H1 (cell line): ENCODE measurements at regions not wholly inside any gene's neighbourhood (a gene's known extent, or its start where the extent isn't known, plus 50 kb on each side); places are given as distances from the start of the nearest gene placed in this dataset.

Experiments
- CTCF ChIA-PET: fragments of 300-600 bp; sonication (Branson Sonifier 250); formaldehyde crosslinking; loops from one replicate; lab custom pipeline; 2021; ENCODE audit not compliant: partially characterized antibody; lab: Charles Lee
- POLR2A ChIA-PET: fragments of 300-600 bp; sonication (Branson Sonifier 250); formaldehyde crosslinking; loops from one replicate; lab custom pipeline; 2021; ENCODE audit warnings: inconsistent platforms; ENCODE audit not compliant: partially characterized antibody; lab: Charles Lee
- DNase-seq, 2 experiments: peaks; one replicate each; pipeline versions ENCODE4 v3.0.0 to v3.0.0-alpha.2; 2010 to 2022; ENCODE audit warnings: low spot score in 2 of 2, low read depth in 1 of 2, mixed read lengths in 1 of 2
- FAIRE-seq: peaks from 2 replicates; lab custom pipeline; 2011; peaks lifted over from hg19 to GRCh38; lab: Jason Lieb, UNC
- H2AFZ ChIP-seq: 2 replicates; pipeline ENCODE4 v1.8.1; 2012; ENCODE audit warnings: low read length, inconsistent platforms
- H2AK5ac ChIP-seq: 2 replicates; pipeline ENCODE4 v1.6.1; 2013; ENCODE audit warnings: low read depth, low read length
- H2BK120ac ChIP-seq: replicated peaks from 2 replicates; pipeline ENCODE3; 2013; ENCODE audit warnings: low read depth, low read length, inconsistent platforms
- H2BK12ac ChIP-seq: 2 replicates; pipeline ENCODE4 v1.6.1; 2013; ENCODE audit warnings: low read depth, low read length
- H2BK15ac ChIP-seq: 2 replicates; pipeline ENCODE4 v1.6.1; 2013; ENCODE audit warnings: low read length
- H2BK20ac ChIP-seq: 2 replicates; pipeline ENCODE4 v1.6.1; 2013; ENCODE audit warnings: low read length
- H2BK5ac ChIP-seq: 2 replicates; pipeline ENCODE4 v1.6.1; 2013; ENCODE audit warnings: low read depth, low read length
- H3K14ac ChIP-seq: 2 replicates; pipeline ENCODE4 v1.6.1; 2013; ENCODE audit warnings: inconsistent platforms; ENCODE audit not compliant: insufficient read length
- H3K18ac ChIP-seq: 2 replicates; pipeline ENCODE4 v1.6.1; 2013; ENCODE audit warnings: low read length; ENCODE audit errors: extremely low read depth
- H3K23ac ChIP-seq: 2 replicates; pipeline ENCODE4 v1.6.1; 2013; ENCODE audit warnings: inconsistent platforms; ENCODE audit not compliant: insufficient read length
- H3K23me2 ChIP-seq: 2 replicates; pipeline ENCODE4 v1.6.1; 2013; ENCODE audit warnings: low read depth, low read length
- H3K27ac ChIP-seq: 2 replicates; pipeline ENCODE4 v1.6.1; 2011; ENCODE audit warnings: low read depth, low read length, inconsistent platforms
- H3K27me3 ChIP-seq, 4 experiments: replicated peaks in 1 of 4; 1 replicate in 1 of 4; 2 replicates in 3 of 4; pipeline versions ENCODE4 v1.6.1 to v1.8.1; 2011 to 2013; ENCODE audit warnings: low read length in 3 of 4, mild to moderate bottlenecking in 3 of 4, inconsistent platforms in 2 of 4, mixed read lengths in 2 of 4, moderate library complexity in 1 of 4; ENCODE audit not compliant: control insufficient read depth in 3 of 4, insufficient read depth in 3 of 4; ENCODE audit errors: extremely low read depth in 1 of 4
- H3K36me3 ChIP-seq, 4 experiments: 2 replicates each; pipeline versions ENCODE4 v1.6.1 to v1.8.1; 2011 to 2013; ENCODE audit warnings: mild to moderate bottlenecking in 4 of 4, low read length in 3 of 4, moderate library complexity in 2 of 4, control low read depth in 1 of 4, inconsistent platforms in 1 of 4; ENCODE audit not compliant: insufficient read depth in 4 of 4, control insufficient read depth in 2 of 4
- H3K4ac ChIP-seq: replicated peaks from 2 replicates; pipeline ENCODE3; 2013; ENCODE audit warnings: low read length, low read depth, mixed read lengths, inconsistent platforms; ENCODE audit not compliant: insufficient read length
- H3K4me1 ChIP-seq, 4 experiments: replicated peaks in 1 of 4; 1 replicate in 1 of 4; 2 replicates in 3 of 4; pipeline versions ENCODE4 v1.6.1 to v1.8.1; 2011 to 2013; ENCODE audit warnings: low read length in 3 of 4, inconsistent platforms in 2 of 4, mixed read lengths in 1 of 4; ENCODE audit not compliant: insufficient read depth in 4 of 4, control insufficient read depth in 3 of 4
- H3K4me2 ChIP-seq, 2 experiments: 2 replicates each; pipeline versions ENCODE4 v1.6.1 to v1.8.1; 2011 to 2013; ENCODE audit warnings: low read depth in 2 of 2, low read length in 2 of 2, control low read depth in 1 of 2, inconsistent platforms in 1 of 2, mild to moderate bottlenecking in 1 of 2; ENCODE audit not compliant: insufficient read depth in 1 of 2
- H3K4me3 ChIP-seq, 4 experiments: fragments of 200-600, 300-600 bp in 1 of 4; sonication (generic), shearing (Covaris generic), sonication (Bioruptor Twin) in 1 of 4; 2 replicates each; pipeline versions ENCODE4 v1.5.1 to v1.8.1; 2011 to 2016; ENCODE audit warnings: low read length in 4 of 4, low read depth in 3 of 4, control low read depth in 2 of 4, inconsistent platforms in 2 of 4, mild to moderate bottlenecking in 2 of 4, mixed read lengths in 1 of 4, moderate library complexity in 1 of 4; ENCODE audit not compliant: insufficient read depth in 2 of 4; ENCODE audit errors: extremely low read depth in 1 of 4
- H3K56ac ChIP-seq: replicated peaks from 2 replicates; pipeline ENCODE3; 2013; ENCODE audit warnings: low read depth, mild to moderate bottlenecking, mixed read lengths, low read length, inconsistent platforms; ENCODE audit not compliant: insufficient read length
- H3K79me1 ChIP-seq: 2 replicates; pipeline ENCODE4 v1.6.1; 2013; ENCODE audit warnings: low read depth, low read length, control low read depth
- H3K79me2 ChIP-seq, 2 experiments: 2 replicates each; pipeline versions ENCODE4 v1.6.1 to v1.8.1; 2012 to 2013; ENCODE audit warnings: low read length in 2 of 2, mild to moderate bottlenecking in 2 of 2, inconsistent platforms in 1 of 2; ENCODE audit not compliant: insufficient read depth in 2 of 2, control insufficient read depth in 1 of 2
- H3K9ac ChIP-seq, 4 experiments: replicated peaks in 1 of 4; 1 replicate in 1 of 4; 2 replicates in 3 of 4; pipeline versions ENCODE4 v1.6.1 to v1.8.1; 2011 to 2013; ENCODE audit warnings: low read depth in 3 of 4, low read length in 3 of 4, control low read depth in 2 of 4, mild to moderate bottlenecking in 2 of 4, moderate library complexity in 2 of 4, inconsistent platforms in 1 of 4; ENCODE audit errors: extremely low read depth in 1 of 4
- H3K9me3 ChIP-seq, 2 experiments: 2 replicates each; pipeline versions ENCODE4 v1.6.1 to v1.8.1; 2012 to 2013; ENCODE audit warnings: mild to moderate bottlenecking in 2 of 2, moderate library complexity in 2 of 2, control low read depth in 1 of 2, inconsistent platforms in 1 of 2, low read depth in 1 of 2, low read length in 1 of 2, mixed read lengths in 1 of 2; ENCODE audit not compliant: insufficient read depth in 2 of 2
- H4K20me1 ChIP-seq, 2 experiments: replicated peaks in 1 of 2; 2 replicates each; pipeline versions ENCODE3 to v1.8.1; 2011 to 2013; ENCODE audit warnings: inconsistent platforms in 2 of 2, low read length in 2 of 2, mild to moderate bottlenecking in 1 of 2; ENCODE audit not compliant: insufficient read depth in 2 of 2, control insufficient read depth in 1 of 2
- H4K5ac ChIP-seq: 2 replicates; pipeline ENCODE4 v1.6.1; 2013; ENCODE audit warnings: low read length, low read depth, mixed read lengths, inconsistent platforms; ENCODE audit not compliant: insufficient read length
- H4K8ac ChIP-seq: 2 replicates; pipeline ENCODE4 v1.8.0; 2013; ENCODE audit warnings: mild to moderate bottlenecking, moderate library complexity, low read length, inconsistent platforms; ENCODE audit not compliant: insufficient read depth; ENCODE audit errors: extremely low read depth
- H4K91ac ChIP-seq: replicated peaks from 2 replicates; pipeline ENCODE3; 2013; ENCODE audit warnings: low read length, mixed read lengths, inconsistent platforms; ENCODE audit not compliant: insufficient read length
- ASH2L ChIP-seq: fragments of 200-600, 300-600 bp; sonication (generic); IDR thresholded peaks from one replicate; pipeline ENCODE4 v1.7.1; 2017; ENCODE audit warnings: low read length
- BACH1 ChIP-seq: IDR thresholded peaks from 2 replicates; pipeline ENCODE4 v1.6.1; 2012; ENCODE audit warnings: low read length, improper control_type of control experiment
- BCL11A ChIP-seq, 2 experiments: IDR thresholded peaks; one replicate each; pipeline ENCODE4 v1.6.1; 2011; ENCODE audit warnings: low read depth in 2 of 2, low read length in 2 of 2, mild to moderate bottlenecking in 2 of 2
- E2F6 ChIP-seq: IDR thresholded peaks from 2 replicates; pipeline ENCODE4 v1.6.1; 2012; ENCODE audit warnings: inconsistent platforms
- EP300 ChIP-seq, 2 experiments: IDR thresholded peaks; 1 replicate in 1 of 2; 2 replicates in 1 of 2; pipeline ENCODE4 v1.6.1; 2011 to 2012; ENCODE audit warnings: low read depth in 2 of 2, low read length in 2 of 2, mild to moderate bottlenecking in 2 of 2, borderline replicate concordance in 1 of 2, inconsistent platforms in 1 of 2, moderate library complexity in 1 of 2
- FOSL1 ChIP-seq: IDR thresholded peaks from 2 replicates; pipeline ENCODE4 v1.6.1; 2011; ENCODE audit warnings: mild to moderate bottlenecking, low read depth, low read length, moderate library complexity; ENCODE audit not compliant: insufficient read depth
- JUN ChIP-seq: IDR thresholded peaks from 2 replicates; pipeline ENCODE4 v1.6.1; 2011; ENCODE audit warnings: low read depth, mild to moderate bottlenecking, improper control_type of control experiment, low read length
- KDM4A ChIP-seq: IDR thresholded peaks from one replicate; pipeline ENCODE4 v1.7.1; 2012; ENCODE audit warnings: low read depth, mild to moderate bottlenecking, moderate library complexity, low read length, inconsistent platforms; ENCODE audit not compliant: severe bottlenecking
- MAX ChIP-seq: IDR thresholded peaks from 2 replicates; pipeline ENCODE4 v1.6.1; 2012; ENCODE audit warnings: inconsistent platforms
- PHF8 ChIP-seq: fragments of 200-600 bp; sonication (generic); conservative IDR thresholded peaks from 2 replicates; pipeline ENCODE4 v1.7.1; 2012; ENCODE audit warnings: low read depth, mild to moderate bottlenecking, inconsistent platforms, low read length, moderate library complexity
- SP4 ChIP-seq: IDR thresholded peaks from 2 replicates; pipeline ENCODE4 v1.6.1; 2012; ENCODE audit warnings: low read length, inconsistent platforms
- TAF1 ChIP-seq: IDR thresholded peaks from 2 replicates; pipeline ENCODE4 v1.6.1; 2011; ENCODE audit warnings: mild to moderate bottlenecking, low read depth, low read length
- WGBS, 2 experiments: shearing (Covaris generic) in 1 of 2; methylation state at CpG; one replicate each; pipeline versions ENCODE4 v1.1.6 to v1.1.7; 2013 to 2015; ENCODE audit warnings: low lambda C conversion rate in 2 of 2, mixed read lengths in 2 of 2, inconsistent platforms in 1 of 2, low coverage in 1 of 2, missing lambda C conversion rate in 1 of 2; ENCODE audit not compliant: insufficient replicate concordance in 2 of 2, insufficient coverage in 1 of 2, insufficient read length in 1 of 2; ENCODE audit errors: extremely low coverage in 1 of 2, missing lambda C conversion rate in 1 of 2; 5-methylcytosine and 5-hydroxymethylcytosine counted together

- 74% methylated on average over 16 of the region's 17 CpGs; no CpG with 5 or more reads in 1 of the 2 experiments for WGBS, 2 experiments
- Histone ChIP-seq H2BK20ac (peak overlapping the region; percentile 91; the same call in 1 of the 2 replicates), H3K14ac (no peak overlapping the region), H3K79me1 (no peaks in the 10 kb centered on the region), H3K4me3 (no peak overlapping the region), H2BK15ac (peak overlapping the region; percentile 95; the same call in 1 of the 2 replicates), H3K27ac (no peak overlapping the region), H3K9me3 (no peaks in the 10 kb centered on the region), H3K36me3 (no peaks in the 10 kb centered on the region), H3K4ac (peak overlapping the region; percentile 93), H3K79me2 (no peaks in the 10 kb centered on the region), H3K27me3 (no peaks in the 10 kb centered on the region), H3K23me2 (no peaks in the 10 kb centered on the region), H3K18ac (peak overlapping the region; percentile 98), H2BK12ac (peak overlapping the region; percentile 99), H4K20me1 (no peaks in the 10 kb centered on the region), H3K56ac (no peak overlapping the region), H2AK5ac (peak overlapping the region; percentile 97), H2AFZ (peak overlapping the region; percentile 68), H4K8ac (no peak overlapping the region; the same call in 1 of the 2 replicates), H2BK120ac (peak overlapping the region; percentile 85), H3K23ac (no peak overlapping the region), H3K9ac (no peak overlapping the region; a peak in 1 of 7 replicates), H3K4me2 (peak overlapping the region; percentile 30 to 49; a peak in 3 of 4 replicates), H4K91ac (peak overlapping the region; percentile 98), H4K5ac (peak overlapping the region; percentile 53), H3K4me1 (peaks cover 12 to 29% (median 23%) of the 10 kb centered on the region in 4 experiments), H2BK5ac (peak overlapping the region; percentile 82; the same call in 1 of the 2 replicates)
- FAIRE-seq (no peak), DNase-seq (no peak)
- ChIA-PET CTCF (interaction anchor here (0.6 to 4.5 kb wide), 9 partner anchors 9 to 309 kb away, joined by 3 to 25 read pairs (median 4); no protein-coding TSS in a partner anchor), POLR2A (interaction anchor here (0.8 to 1.2 kb wide), 3 partner anchors 8 to 26 kb away, joined by 3 to 4 read pairs (median 4); no protein-coding TSS in a partner anchor)
- TF ChIP-seq ASH2L (peak; percentile 38), SP4 (no peak), BACH1 (no peak), EP300 (IDR thresholded peaks at IDR 0.05; ENCODE audit: borderline replicate concordance in 1 of 2, low read depth in 2 of 2, low read length in 2 of 2) (no peak), BCL11A (IDR thresholded peaks at IDR 0.05; ENCODE audit: low read depth in 2 of 2, low read length in 2 of 2) (no peak), TAF1 (no peak), E2F6 (peak; percentile 55; the same call in 1 of the 2 replicates), KDM4A (no peak), FOSL1 (no peak), PHF8 (no peak), MAX (peak; percentile 62; the same call in 1 of the 2 replicates), JUN (no peak)
Observed at GRCh38 chr2:62309465-62310091, 113.7 kb downstream of the B3GNT2 start.
